Esophagus muscularis mucosa (tissue), 3 donors: ENCODE measurements at regions not wholly inside any gene's neighbourhood (a gene's known extent, or its start where the extent isn't known, plus 50 kb on each side); places are given as distances from the start of the nearest gene placed in this dataset.

ENCODE experiments used
- POLR2A ChIP-seq: fragments of 450-650 bp; IDR thresholded peaks from one replicate; pipeline ENCODE4 v1.6.1; 2017; ENCODE audit warnings: antibody characterized with exemption, moderate library complexity, mild to moderate bottlenecking, low read depth
- TF ChIP-seq, protein P1 (sequence below), 3 experiments: fragments of 200-600 bp in 2 of 3; fragments of 450-650 bp in 1 of 3; sonication (generic) in 2 of 3; IDR thresholded peaks; one replicate each; pipeline ENCODE4 v1.5.1; 2017 to 2019; ENCODE audit warnings: antibody characterized with exemption in 3 of 3, mild to moderate bottlenecking in 2 of 3, moderate library complexity in 1 of 3

DNA sequence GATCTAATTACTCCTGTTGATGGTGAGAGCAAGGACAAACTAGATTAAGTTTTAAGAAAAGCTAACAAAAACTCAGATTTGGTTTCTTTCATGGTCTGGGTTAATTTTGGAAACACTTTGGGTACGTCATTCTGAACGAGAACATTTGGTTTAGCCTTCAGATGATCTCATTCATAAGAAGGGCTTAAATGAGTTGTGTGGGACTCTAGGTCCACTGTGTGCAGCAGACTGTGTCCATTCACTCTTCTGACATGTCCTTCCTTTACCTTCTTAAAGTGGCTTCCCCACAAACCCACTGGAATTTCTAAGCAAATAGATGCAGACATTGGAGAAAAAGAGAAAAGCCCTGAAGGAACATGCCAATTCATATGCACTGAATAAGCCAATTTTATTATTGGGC lies 96.8 kb downstream of the FBXO4 start:
- TF ChIP-seq POLR2A, result no peak
- TF ChIP-seq, protein P1, sequence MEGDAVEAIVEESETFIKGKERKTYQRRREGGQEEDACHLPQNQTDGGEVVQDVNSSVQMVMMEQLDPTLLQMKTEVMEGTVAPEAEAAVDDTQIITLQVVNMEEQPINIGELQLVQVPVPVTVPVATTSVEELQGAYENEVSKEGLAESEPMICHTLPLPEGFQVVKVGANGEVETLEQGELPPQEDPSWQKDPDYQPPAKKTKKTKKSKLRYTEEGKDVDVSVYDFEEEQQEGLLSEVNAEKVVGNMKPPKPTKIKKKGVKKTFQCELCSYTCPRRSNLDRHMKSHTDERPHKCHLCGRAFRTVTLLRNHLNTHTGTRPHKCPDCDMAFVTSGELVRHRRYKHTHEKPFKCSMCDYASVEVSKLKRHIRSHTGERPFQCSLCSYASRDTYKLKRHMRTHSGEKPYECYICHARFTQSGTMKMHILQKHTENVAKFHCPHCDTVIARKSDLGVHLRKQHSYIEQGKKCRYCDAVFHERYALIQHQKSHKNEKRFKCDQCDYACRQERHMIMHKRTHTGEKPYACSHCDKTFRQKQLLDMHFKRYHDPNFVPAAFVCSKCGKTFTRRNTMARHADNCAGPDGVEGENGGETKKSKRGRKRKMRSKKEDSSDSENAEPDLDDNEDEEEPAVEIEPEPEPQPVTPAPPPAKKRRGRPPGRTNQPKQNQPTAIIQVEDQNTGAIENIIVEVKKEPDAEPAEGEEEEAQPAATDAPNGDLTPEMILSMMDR (IDR thresholded peaks at IDR 0.05), result no peak
